ENCODE measurements at regions not wholly inside any gene's neighbourhood (a gene's known extent, or its start where the extent isn't known, plus 50 kb on each side); places are given as distances from the start of the nearest gene placed in this dataset.

GRCh38 chr16:62831235-62831850 is 795.1 kb upstream of the CDH8 start:
- Mint-ChIP-seq H3K27me3 (ENCODE audit: low read depth) (no peaks in the 10 kb centered on the region), H3K4me1 (no peaks in the 10 kb centered on the region), H3K4me3 (no peak overlapping the region), H3K27ac (no peak overlapping the region), H3K9me3 (no peaks in the 10 kb centered on the region), H3K36me3 (ENCODE audit: low read depth) (no peaks in the 10 kb centered on the region)
- no peak for TF ChIP-seq CTCF (IDR thresholded peaks at IDR 0.05; ENCODE audit: unreplicated experiment in 3 of 3)

GRCh38 chr16:62829607-62830006 is 793.4 kb upstream of the CDH8 start:
- Mint-ChIP-seq H3K4me1 (no peaks in the 10 kb centered on the region), H3K27ac (no peak overlapping the region), H3K4me3 (no peak overlapping the region), H3K36me3 (ENCODE audit: low read depth) (no peaks in the 10 kb centered on the region), H3K9me3 (no peaks in the 10 kb centered on the region), H3K27me3 (ENCODE audit: low read depth) (no peaks in the 10 kb centered on the region)
- no peak for TF ChIP-seq CTCF (IDR thresholded peaks at IDR 0.05; ENCODE audit: unreplicated experiment in 3 of 3)

GRCh38 chr16:62829084-62829483 is 792.8 kb upstream of the CDH8 start:
- Mint-ChIP-seq H3K27me3 (ENCODE audit: low read depth) (no peaks in the 10 kb centered on the region), H3K36me3 (ENCODE audit: low read depth) (no peaks in the 10 kb centered on the region), H3K9me3 (no peaks in the 10 kb centered on the region), H3K27ac (no peak overlapping the region), H3K4me3 (no peak overlapping the region), H3K4me1 (no peaks in the 10 kb centered on the region)
- TF ChIP-seq CTCF (IDR thresholded peaks at IDR 0.05; ENCODE audit: unreplicated experiment in 3 of 3), result no peak

GRCh38 chr16:62821824-62822223 is 785.6 kb upstream of the CDH8 start:
- H3K4me1 Mint-ChIP-seq, result no peaks in the 10 kb centered on the region
- H3K27me3 Mint-ChIP-seq (ENCODE audit: low read depth), result no peaks in the 10 kb centered on the region
- no peak overlapping the region for H3K4me3 Mint-ChIP-seq
- no peaks in the 10 kb centered on the region for H3K9me3 Mint-ChIP-seq
- no peak overlapping the region for H3K27ac Mint-ChIP-seq
- no peak for TF ChIP-seq CTCF (IDR thresholded peaks at IDR 0.05; ENCODE audit: unreplicated experiment in 3 of 3)
- H3K36me3 Mint-ChIP-seq (ENCODE audit: low read depth), result no peaks in the 10 kb centered on the region

- Mint-ChIP-seq H3K4me3 (no peak overlapping the region), H3K27ac (no peak overlapping the region), H3K9me3 (no peaks in the 10 kb centered on the region), H3K27me3 (ENCODE audit: low read depth) (no peaks in the 10 kb centered on the region), H3K36me3 (ENCODE audit: low read depth) (no peaks in the 10 kb centered on the region), H3K4me1 (no peaks in the 10 kb centered on the region)
- no peak for TF ChIP-seq CTCF (IDR thresholded peaks at IDR 0.05; ENCODE audit: unreplicated experiment in 3 of 3)
These were observed 780.8 kb upstream of the CDH8 start for GRCh38 chr16:62816971-62817519.

- no peaks in the 10 kb centered on the region for H3K4me1 Mint-ChIP-seq
- H3K27me3 Mint-ChIP-seq (ENCODE audit: low read depth), result no peaks in the 10 kb centered on the region
- no peaks in the 10 kb centered on the region for H3K9me3 Mint-ChIP-seq
- no peak for TF ChIP-seq CTCF (IDR thresholded peaks at IDR 0.05; ENCODE audit: unreplicated experiment in 3 of 3)
- H3K27ac Mint-ChIP-seq, result no peak overlapping the region
- H3K36me3 Mint-ChIP-seq (ENCODE audit: low read depth), result no peaks in the 10 kb centered on the region
- H3K4me3 Mint-ChIP-seq, result no peak overlapping the region
These were observed 778.7 kb upstream of the CDH8 start for GRCh38 chr16:62814891-62815290.

Data from nephron (organoid).